ENCODE measurements at regions not wholly inside any gene's neighbourhood (a gene's known extent, or its start where the extent isn't known, plus 50 kb on each side); places are given as distances from the start of the nearest gene placed in this dataset.
"Not testable (repeated sequence)": the region's sequence is repeated elsewhere in the genome, so short reads cannot be mapped to it uniquely, and the experiment has no call there.

DNA sequence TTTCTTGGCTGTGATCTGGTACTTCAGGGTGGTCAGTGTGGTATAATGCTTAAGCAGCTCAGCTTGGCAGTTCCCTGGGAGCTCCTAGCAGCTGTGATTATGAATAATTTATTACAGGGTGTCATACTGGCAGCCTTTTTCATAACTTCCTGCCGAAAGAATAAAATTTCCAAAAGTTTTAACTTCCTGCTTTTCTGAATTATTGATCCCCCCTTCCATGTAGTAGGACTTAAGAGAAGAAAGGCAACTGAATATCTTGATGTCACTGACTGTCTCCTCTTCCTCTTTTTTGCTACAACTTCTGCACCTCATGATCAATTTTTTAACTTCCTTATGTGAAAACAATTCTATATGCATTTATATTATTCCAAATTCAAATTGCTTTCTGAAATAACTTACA lies 74.3 kb upstream of the SPEF2 start:
- H3K27ac Mint-ChIP-seq (ENCODE audit: unreplicated experiment) = no peak overlapping the region
- TF ChIP-seq, protein P1, sequence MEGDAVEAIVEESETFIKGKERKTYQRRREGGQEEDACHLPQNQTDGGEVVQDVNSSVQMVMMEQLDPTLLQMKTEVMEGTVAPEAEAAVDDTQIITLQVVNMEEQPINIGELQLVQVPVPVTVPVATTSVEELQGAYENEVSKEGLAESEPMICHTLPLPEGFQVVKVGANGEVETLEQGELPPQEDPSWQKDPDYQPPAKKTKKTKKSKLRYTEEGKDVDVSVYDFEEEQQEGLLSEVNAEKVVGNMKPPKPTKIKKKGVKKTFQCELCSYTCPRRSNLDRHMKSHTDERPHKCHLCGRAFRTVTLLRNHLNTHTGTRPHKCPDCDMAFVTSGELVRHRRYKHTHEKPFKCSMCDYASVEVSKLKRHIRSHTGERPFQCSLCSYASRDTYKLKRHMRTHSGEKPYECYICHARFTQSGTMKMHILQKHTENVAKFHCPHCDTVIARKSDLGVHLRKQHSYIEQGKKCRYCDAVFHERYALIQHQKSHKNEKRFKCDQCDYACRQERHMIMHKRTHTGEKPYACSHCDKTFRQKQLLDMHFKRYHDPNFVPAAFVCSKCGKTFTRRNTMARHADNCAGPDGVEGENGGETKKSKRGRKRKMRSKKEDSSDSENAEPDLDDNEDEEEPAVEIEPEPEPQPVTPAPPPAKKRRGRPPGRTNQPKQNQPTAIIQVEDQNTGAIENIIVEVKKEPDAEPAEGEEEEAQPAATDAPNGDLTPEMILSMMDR (IDR thresholded peaks at IDR 0.05; ENCODE audit: unreplicated experiment) = no peak
- peaks cover 10% of the 10 kb centered on the region for H3K9me3 Mint-ChIP-seq (ENCODE audit: low read depth, unreplicated experiment)
- CTCF ChIA-PET = no interaction called here
- DNase-seq = no peak
- no peaks in the 10 kb centered on the region for H3K4me1 Mint-ChIP-seq (ENCODE audit: low read depth, unreplicated experiment)
- no peak overlapping the region for H3K4me3 Mint-ChIP-seq (ENCODE audit: low read depth, unreplicated experiment)
- no TSS peak for BruUV-seq (replicated peaks)
- H3K27me3 Mint-ChIP-seq (ENCODE audit: unreplicated experiment) = no peaks in the 10 kb centered on the region
- intact Hi-C loops (cut with micrococcal nuclease; ENCODE audit: unreplicated experiment) = no loop called here
- H3K36me3 Mint-ChIP-seq (ENCODE audit: insufficient read depth, unreplicated experiment) = no peaks in the 10 kb centered on the region

DNA sequence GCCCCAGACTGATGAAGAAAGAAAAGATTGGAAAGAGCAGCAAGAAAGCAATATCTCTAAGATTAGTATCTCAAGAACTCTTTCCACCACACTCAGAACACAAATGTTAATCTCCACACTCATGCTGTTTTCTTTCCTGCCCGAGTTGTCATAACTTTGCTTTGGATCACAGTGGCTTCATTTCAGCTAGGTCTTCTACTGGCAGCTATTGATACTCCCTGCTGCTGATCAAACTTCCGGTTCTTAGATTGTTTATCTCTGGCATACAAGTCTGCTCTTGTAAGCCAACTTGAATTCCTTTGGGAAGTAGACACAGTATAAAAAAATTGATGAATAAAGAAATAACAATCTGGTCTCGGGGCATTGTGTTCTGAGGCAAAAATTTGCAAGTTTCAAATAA lies 77.7 kb upstream of the SPEF2 start:
- intact Hi-C loops (cut with micrococcal nuclease; ENCODE audit: unreplicated experiment) = no loop called here
- H3K4me3 Mint-ChIP-seq (ENCODE audit: low read depth, unreplicated experiment) = no peak overlapping the region
- BruUV-seq (replicated peaks) = no TSS peak
- CTCF ChIA-PET = no interaction called here
- H3K4me1 Mint-ChIP-seq (ENCODE audit: low read depth, unreplicated experiment) = no peaks in the 10 kb centered on the region
- TF ChIP-seq, protein P1 (IDR thresholded peaks at IDR 0.05; ENCODE audit: unreplicated experiment) = no peak
- H3K27me3 Mint-ChIP-seq (ENCODE audit: unreplicated experiment) = no peaks in the 10 kb centered on the region
- H3K36me3 Mint-ChIP-seq (ENCODE audit: insufficient read depth, unreplicated experiment) = no peaks in the 10 kb centered on the region
- peaks cover 7% of the 10 kb centered on the region for H3K9me3 Mint-ChIP-seq (ENCODE audit: low read depth, unreplicated experiment)
- no peak for DNase-seq
- no peak overlapping the region for H3K27ac Mint-ChIP-seq (ENCODE audit: unreplicated experiment)

DNA sequence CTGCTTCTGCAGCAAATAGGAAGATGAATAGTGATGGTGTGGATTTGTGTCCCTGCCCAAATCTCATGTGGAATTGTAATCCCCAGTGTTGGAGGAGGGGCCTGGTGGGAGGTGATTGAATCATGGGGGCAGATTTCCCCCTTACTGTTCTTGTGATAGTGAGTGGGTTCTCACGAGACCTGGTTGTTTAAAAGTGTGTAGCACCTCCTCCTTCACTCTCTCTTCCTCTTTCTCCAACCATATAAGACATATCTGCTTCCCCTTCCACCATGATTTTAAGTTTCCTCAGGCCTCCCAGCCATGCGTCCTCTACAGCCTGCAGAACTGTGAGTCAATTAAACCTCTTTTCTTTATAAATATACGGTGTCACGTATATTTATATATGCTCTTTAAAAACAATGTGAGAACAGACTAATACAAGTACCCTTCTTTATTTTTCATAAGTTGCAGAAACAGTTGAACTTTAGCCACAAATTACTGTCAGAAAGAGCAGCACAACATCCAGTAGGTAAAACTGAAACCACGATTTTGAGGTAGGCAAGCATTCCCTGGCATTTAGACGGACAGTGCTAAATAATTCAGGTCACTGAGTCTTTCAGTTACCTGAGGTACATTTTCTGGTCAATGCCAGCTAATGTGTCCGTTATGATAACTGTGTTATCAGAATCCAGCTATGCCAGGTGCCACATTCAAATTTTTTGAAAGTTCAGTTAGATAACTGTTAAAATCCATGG lies 79.3 kb upstream of the SPEF2 start:
- DNase-seq = no peak
- TF ChIP-seq, protein P1 (IDR thresholded peaks at IDR 0.05; ENCODE audit: unreplicated experiment) = no peak
- no peaks in the 10 kb centered on the region for H3K4me1 Mint-ChIP-seq (ENCODE audit: low read depth, unreplicated experiment)
- no TSS peak for BruUV-seq (replicated peaks)
- H3K9me3 Mint-ChIP-seq (ENCODE audit: low read depth, unreplicated experiment) = peaks cover 11% of the 10 kb centered on the region
- H3K27me3 Mint-ChIP-seq (ENCODE audit: unreplicated experiment) = no peaks in the 10 kb centered on the region
- CTCF ChIA-PET = no interaction called here
- H3K27ac Mint-ChIP-seq (ENCODE audit: unreplicated experiment) = no peak overlapping the region
- no peak overlapping the region for H3K4me3 Mint-ChIP-seq (ENCODE audit: low read depth, unreplicated experiment)
- intact Hi-C loops (cut with micrococcal nuclease; ENCODE audit: unreplicated experiment) = no loop called here
- H3K36me3 Mint-ChIP-seq (ENCODE audit: insufficient read depth, unreplicated experiment) = no peaks in the 10 kb centered on the region

- H3K27me3 Mint-ChIP-seq (ENCODE audit: unreplicated experiment) = no peaks in the 10 kb centered on the region
- no peaks in the 10 kb centered on the region for H3K36me3 Mint-ChIP-seq (ENCODE audit: insufficient read depth, unreplicated experiment)
- no TSS peak for BruUV-seq (replicated peaks)
- no peaks in the 10 kb centered on the region for H3K4me1 Mint-ChIP-seq (ENCODE audit: low read depth, unreplicated experiment)
- CTCF ChIA-PET = no interaction called here
- TF ChIP-seq, protein P1 (IDR thresholded peaks at IDR 0.05; ENCODE audit: unreplicated experiment) = no peak
- no peak overlapping the region for H3K27ac Mint-ChIP-seq (ENCODE audit: unreplicated experiment)
- peaks cover 9% of the 10 kb centered on the region for H3K9me3 Mint-ChIP-seq (ENCODE audit: low read depth, unreplicated experiment)
- DNase-seq = no peak
- no peak overlapping the region for H3K4me3 Mint-ChIP-seq (ENCODE audit: low read depth, unreplicated experiment)
- intact Hi-C loops (cut with micrococcal nuclease; ENCODE audit: unreplicated experiment) = no loop called here
Observed at GRCh38 chr5:35533156-35533555, 84.5 kb upstream of the SPEF2 start.

DNA sequence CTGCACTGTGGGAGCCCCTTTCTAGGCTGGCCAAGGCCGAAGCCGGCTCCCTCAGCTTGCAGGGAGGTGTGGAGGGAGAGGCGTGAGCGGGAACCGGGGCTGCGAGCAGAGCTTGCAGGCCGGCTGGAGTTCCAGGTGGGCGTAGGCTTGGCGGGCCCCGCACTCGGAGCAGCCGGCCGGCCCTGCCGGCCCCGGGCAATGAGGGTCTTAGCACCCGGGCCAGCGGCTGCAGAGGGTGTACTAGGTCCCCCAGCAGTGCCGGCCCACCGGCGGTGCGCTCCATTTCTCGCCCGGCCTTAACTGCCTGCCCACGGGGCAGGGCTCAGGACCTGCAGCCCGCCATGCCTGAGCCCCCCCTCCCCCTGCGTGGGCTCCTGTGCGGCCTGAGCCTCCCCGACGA lies 86.1 kb upstream of the SPEF2 start:
- H3K36me3 Mint-ChIP-seq (ENCODE audit: insufficient read depth, unreplicated experiment); intact Hi-C loops (cut with micrococcal nuclease; ENCODE audit: unreplicated experiment); CTCF ChIA-PET; H3K4me3 Mint-ChIP-seq (ENCODE audit: low read depth, unreplicated experiment); DNase-seq; BruUV-seq (replicated peaks); H3K4me1 Mint-ChIP-seq (ENCODE audit: low read depth, unreplicated experiment); H3K9me3 Mint-ChIP-seq (ENCODE audit: low read depth, unreplicated experiment); H3K27ac Mint-ChIP-seq (ENCODE audit: unreplicated experiment); H3K27me3 Mint-ChIP-seq (ENCODE audit: unreplicated experiment): not testable (repeated sequence)
